IPS-18a (cell line): ENCODE measurements at regions not wholly inside any gene's neighbourhood (a gene's known extent, or its start where the extent isn't known, plus 50 kb on each side); places are given as distances from the start of the nearest gene placed in this dataset.
"Not testable (repeated sequence)": the region's sequence is repeated elsewhere in the genome, so short reads cannot be mapped to it uniquely, and the experiment has no call there.

ENCODE experiments used
- H3K27ac ChIP-seq: one replicate; pipeline ENCODE4 v1.5.1; 2013; ENCODE audit warnings: low read length
- H3K27me3 ChIP-seq: one replicate; pipeline ENCODE4 v1.6.1; 2013; ENCODE audit warnings: mild to moderate bottlenecking, low read length; ENCODE audit not compliant: control insufficient read depth, insufficient read depth
- H3K36me3 ChIP-seq: one replicate; pipeline ENCODE4 v1.6.1; 2013; ENCODE audit warnings: low read depth, low read length; ENCODE audit not compliant: control insufficient read depth
- H3K4me1 ChIP-seq: one replicate; pipeline ENCODE4 v1.6.1; 2013; ENCODE audit warnings: low read depth, low read length; ENCODE audit not compliant: control insufficient read depth
- H3K4me3 ChIP-seq: one replicate; pipeline ENCODE4 v1.5.1; 2013; ENCODE audit warnings: low read length
- H3K9ac ChIP-seq: one replicate; pipeline ENCODE4 v1.6.1; 2013; ENCODE audit warnings: mild to moderate bottlenecking, low read length, moderate library complexity
- H3K9me3 ChIP-seq: one replicate; pipeline ENCODE4 v1.6.1; 2013; ENCODE audit warnings: low read depth, low read length; ENCODE audit not compliant: control insufficient read depth

- Histone ChIP-seq H3K9me3 (no peaks in the 10 kb centered on the region), H3K4me1 (peaks cover 22% of the 10 kb centered on the region), H3K36me3 (no peaks in the 10 kb centered on the region), H3K9ac (no peak overlapping the region), H3K27me3 (no peaks in the 10 kb centered on the region), H3K27ac (no peak overlapping the region), H3K4me3 (no peak overlapping the region)
Observed at GRCh38 chr5:44945743-44946142, 137.0 kb downstream of the MRPS30 start.

DNA sequence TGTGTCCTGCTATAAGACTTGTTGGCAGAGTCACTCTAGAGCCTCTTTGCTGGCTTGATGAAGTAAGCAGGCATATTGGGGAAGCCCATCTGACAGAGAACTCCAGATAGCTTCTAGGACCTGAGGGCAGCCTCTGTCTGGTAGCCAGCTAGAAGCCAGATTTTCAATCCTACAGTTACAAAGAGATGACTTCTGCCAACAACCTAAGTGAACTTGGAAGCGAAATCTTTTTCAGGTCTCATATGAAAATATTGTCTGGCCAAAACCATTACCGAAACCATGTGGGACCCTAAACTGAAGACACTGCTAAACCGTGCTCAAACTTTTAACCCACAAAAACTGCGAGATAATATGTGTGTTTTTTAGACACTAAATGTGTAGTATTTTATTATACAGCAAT, 140.9 kb downstream of the MRPS30 start:
- H3K36me3 ChIP-seq = no peaks in the 10 kb centered on the region
- no peak overlapping the region for H3K27ac ChIP-seq
- no peaks in the 10 kb centered on the region for H3K27me3 ChIP-seq
- no peak overlapping the region for H3K9ac ChIP-seq
- H3K4me3 ChIP-seq = no peak overlapping the region
- H3K9me3 ChIP-seq = no peaks in the 10 kb centered on the region
- H3K4me1 ChIP-seq = no peaks in the 10 kb centered on the region

DNA sequence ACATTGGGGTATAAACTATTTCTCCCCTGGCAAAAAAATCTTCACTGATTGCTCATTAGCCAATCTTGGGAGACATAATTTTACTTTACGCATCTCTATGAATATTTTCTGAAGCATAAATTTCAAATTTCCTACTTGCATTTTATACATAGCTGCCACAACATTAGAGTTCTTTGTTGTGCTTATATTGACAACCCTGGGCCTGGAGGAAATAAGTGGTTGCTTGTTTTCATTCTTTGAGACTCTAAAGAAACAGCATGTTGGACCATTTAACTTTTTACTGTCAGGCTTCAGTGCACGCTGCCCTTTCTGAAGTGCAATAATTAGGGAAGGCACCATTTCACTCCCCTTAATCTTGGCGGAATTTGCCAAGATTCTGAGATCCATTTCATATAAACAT, 142.6 kb downstream of the MRPS30 start:
- Histone ChIP-seq H3K9me3 (no peaks in the 10 kb centered on the region), H3K4me1 (no peaks in the 10 kb centered on the region), H3K9ac (no peak overlapping the region), H3K27ac (no peak overlapping the region), H3K27me3 (no peaks in the 10 kb centered on the region), H3K36me3 (no peaks in the 10 kb centered on the region), H3K4me3 (no peak overlapping the region)

DNA sequence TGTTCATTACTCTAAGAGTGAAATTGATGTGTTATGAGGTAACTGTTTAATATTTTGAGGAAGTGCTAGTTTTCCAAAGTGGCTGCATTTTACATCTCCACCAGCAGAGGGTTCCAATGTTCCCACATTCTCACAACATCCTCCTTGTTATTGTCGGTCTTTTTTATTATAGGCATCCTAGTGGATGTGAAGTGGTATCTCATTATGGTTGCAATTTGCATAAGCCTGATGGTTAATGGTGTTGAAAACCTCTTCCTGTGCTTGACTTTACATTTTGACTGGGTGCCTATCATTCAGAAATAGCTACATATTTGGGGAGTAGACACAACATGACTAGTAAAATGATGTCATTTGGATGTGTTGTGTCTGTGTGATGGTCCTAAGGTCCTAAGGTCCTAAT, 143.6 kb downstream of the MRPS30 start:
- H3K27ac ChIP-seq = no peak overlapping the region
- no peaks in the 10 kb centered on the region for H3K9me3 ChIP-seq
- H3K36me3 ChIP-seq = no peaks in the 10 kb centered on the region
- no peak overlapping the region for H3K9ac ChIP-seq
- H3K27me3 ChIP-seq = no peaks in the 10 kb centered on the region
- no peaks in the 10 kb centered on the region for H3K4me1 ChIP-seq
- H3K4me3 ChIP-seq = no peak overlapping the region

DNA sequence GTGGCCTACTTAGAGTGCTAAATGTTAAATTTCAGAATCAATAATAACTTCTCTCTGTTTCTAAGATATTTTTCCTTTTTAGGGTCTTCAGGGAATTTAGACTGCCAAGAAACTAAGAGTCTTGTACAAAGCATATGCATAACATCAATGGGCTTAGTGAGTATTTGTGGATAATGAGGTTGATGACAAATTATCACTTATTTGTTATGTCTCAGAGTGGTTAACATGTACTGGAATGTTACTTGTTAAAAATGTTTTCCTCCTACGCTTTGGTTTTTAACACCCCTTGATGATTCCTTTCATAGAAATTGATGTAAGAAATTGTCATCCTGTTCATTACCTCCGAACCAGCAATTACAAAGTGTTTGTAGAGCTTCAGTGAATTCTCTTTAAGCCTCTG, 144.3 kb downstream of the MRPS30 start:
- Histone ChIP-seq H3K4me1 (no peaks in the 10 kb centered on the region), H3K9ac (no peak overlapping the region), H3K27me3 (no peaks in the 10 kb centered on the region)

GRCh38 chr5:44958943-44959454, 150.3 kb downstream of the MRPS30 start:
- not testable (repeated sequence) for H3K27ac ChIP-seq, H3K4me1 ChIP-seq, H3K9ac ChIP-seq, H3K27me3 ChIP-seq, H3K4me3 ChIP-seq, H3K9me3 ChIP-seq, H3K36me3 ChIP-seq

More for the DNA sequence above, 144.3 kb downstream of the MRPS30 start:
- no peaks in the 10 kb centered on the region for H3K9me3 ChIP-seq
- no peak overlapping the region for H3K4me3 ChIP-seq
- H3K27ac ChIP-seq = no peak overlapping the region
- no peaks in the 10 kb centered on the region for H3K36me3 ChIP-seq

DNA sequence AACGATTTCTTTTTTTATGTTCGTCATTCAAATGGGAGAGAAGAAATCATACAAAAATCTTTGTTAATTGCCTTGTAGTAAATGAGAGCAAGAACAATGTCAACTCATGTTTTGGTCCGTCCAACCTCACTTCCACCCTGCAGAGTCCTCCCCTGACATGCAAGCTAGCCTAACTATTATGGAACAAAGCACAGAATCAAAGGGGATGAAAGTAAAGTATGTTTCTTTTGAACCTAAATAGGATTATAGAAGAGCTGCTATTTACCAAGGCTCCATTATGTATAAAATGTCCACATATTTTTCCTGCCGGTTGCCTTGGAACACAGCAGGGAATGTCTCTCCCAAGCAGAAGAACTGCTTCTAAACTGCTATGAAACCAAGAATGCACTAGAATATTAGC, 161.1 kb downstream of the MRPS30 start:
- no peaks in the 10 kb centered on the region for H3K27me3 ChIP-seq
- H3K9me3 ChIP-seq = no peaks in the 10 kb centered on the region
- H3K27ac ChIP-seq = no peak overlapping the region
- H3K9ac ChIP-seq = no peak overlapping the region
- H3K4me1 ChIP-seq = no peaks in the 10 kb centered on the region
- H3K36me3 ChIP-seq = no peaks in the 10 kb centered on the region
- no peak overlapping the region for H3K4me3 ChIP-seq

DNA sequence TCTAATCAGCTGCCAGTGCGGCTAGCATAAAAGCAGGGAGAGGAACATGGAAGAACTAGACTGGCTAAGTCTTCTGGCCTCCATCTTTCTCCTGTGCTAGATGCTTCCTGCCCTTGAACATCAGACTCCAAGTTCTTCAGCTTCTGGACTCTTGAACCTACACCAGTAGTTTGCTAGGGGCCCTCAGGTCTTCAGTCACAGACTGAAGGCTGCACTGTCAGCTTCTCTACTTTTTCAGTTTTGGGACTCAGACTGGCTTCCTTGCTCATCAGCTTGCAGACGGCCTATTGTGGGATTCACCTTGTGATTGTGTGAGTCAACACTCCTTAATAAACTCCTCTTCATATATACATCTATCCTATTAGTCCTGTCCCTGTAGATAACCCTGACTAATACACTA, 162.2 kb downstream of the MRPS30 start:
- H3K4me1 ChIP-seq, H3K27ac ChIP-seq, H3K4me3 ChIP-seq, H3K27me3 ChIP-seq, H3K9me3 ChIP-seq, H3K9ac ChIP-seq, H3K36me3 ChIP-seq: not testable (repeated sequence)

DNA sequence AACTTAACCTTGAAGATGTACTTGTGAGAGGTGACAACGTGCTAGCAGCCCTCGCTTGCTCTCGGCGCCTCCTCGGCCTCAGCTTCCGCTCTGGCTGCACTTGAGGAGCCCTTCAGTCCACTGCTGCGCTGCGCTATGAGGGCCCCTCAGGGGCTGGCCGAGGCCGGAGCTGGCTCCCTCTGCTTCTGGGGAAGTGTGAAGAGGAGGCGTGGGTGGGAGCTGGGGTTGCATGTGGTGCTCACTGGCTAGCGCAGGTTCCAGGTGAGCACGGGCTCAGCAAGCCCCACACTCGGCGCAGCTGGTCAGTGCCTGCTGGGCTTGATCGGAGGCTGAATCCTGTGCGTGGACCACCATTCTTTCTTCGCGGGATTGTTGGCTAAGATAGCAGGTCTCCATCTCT, 166.1 kb downstream of the MRPS30 start:
- Histone ChIP-seq H3K27me3 (no peaks in the 10 kb centered on the region), H3K4me1 (no peaks in the 10 kb centered on the region), H3K4me3 (no peak overlapping the region), H3K9me3 (no peaks in the 10 kb centered on the region), H3K27ac (no peak overlapping the region), H3K9ac (no peak overlapping the region), H3K36me3 (no peaks in the 10 kb centered on the region)

DNA sequence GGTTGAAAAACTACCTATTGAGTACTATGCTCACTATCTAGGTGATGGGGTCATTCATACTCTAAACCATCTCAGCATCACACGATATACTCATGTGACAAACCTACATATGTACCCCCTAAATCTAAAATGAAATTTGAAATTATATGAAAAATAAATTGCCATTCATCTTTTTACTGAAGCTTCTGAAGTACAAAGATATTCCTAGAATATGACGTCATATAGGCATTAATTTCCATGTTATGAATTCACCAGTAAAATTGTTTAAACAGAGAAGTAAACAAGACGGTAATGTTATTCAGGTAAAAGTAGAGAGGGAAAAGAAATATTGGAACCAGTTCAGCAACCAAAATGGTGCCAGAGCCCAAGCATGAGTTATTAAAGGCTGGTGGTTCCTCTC, 173.0 kb downstream of the MRPS30 start:
- Histone ChIP-seq H3K4me1 (no peaks in the 10 kb centered on the region), H3K27me3 (no peaks in the 10 kb centered on the region), H3K4me3 (no peak overlapping the region), H3K36me3 (no peaks in the 10 kb centered on the region), H3K27ac (no peak overlapping the region), H3K9ac (no peak overlapping the region), H3K9me3 (peaks cover 8% of the 10 kb centered on the region)

- peaks cover 8% of the 10 kb centered on the region for H3K9me3 ChIP-seq
- no peaks in the 10 kb centered on the region for H3K36me3 ChIP-seq
- H3K4me3 ChIP-seq = no peak overlapping the region
- no peak overlapping the region for H3K9ac ChIP-seq
- H3K27me3 ChIP-seq = no peaks in the 10 kb centered on the region
- no peaks in the 10 kb centered on the region for H3K4me1 ChIP-seq
- H3K27ac ChIP-seq = no peak overlapping the region
Observed at GRCh38 chr5:44983006-44983405, 174.3 kb downstream of the MRPS30 start.

GRCh38 chr5:44987026-44987425, 178.3 kb downstream of the MRPS30 start:
- Histone ChIP-seq H3K4me1 (no peaks in the 10 kb centered on the region), H3K27ac (no peak overlapping the region), H3K4me3 (no peak overlapping the region), H3K27me3 (no peaks in the 10 kb centered on the region), H3K36me3 (no peaks in the 10 kb centered on the region), H3K9ac (no peak overlapping the region), H3K9me3 (peaks cover 21% of the 10 kb centered on the region)
